ENCODE measurements at regions not wholly inside any gene's neighbourhood (a gene's known extent, or its start where the extent isn't known, plus 50 kb on each side); places are given as distances from the start of the nearest gene placed in this dataset.

DNA sequence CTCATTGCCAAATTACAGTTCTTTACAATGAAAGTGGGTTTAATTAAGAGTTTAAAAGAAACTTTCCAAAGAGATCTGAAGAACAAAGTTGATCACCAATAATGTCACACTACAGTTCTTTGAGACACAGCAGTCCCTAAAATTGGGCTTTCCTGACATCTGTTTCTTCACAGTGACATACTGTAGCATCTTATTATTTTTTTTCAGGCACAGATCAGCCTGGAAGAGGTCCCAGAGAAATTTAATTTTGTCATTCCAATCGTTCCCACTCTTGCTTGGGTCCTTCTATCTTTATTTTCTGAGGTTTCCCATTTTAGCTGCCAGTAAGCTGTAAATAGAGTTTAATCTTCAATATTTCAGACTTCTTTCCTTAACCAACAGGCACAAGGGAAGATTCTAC, 143.1 kb upstream of the FRMPD4 start:
- Histone ChIP-seq H3K36me3 (ENCODE audit: insufficient read depth, low read length) (no peaks in the 10 kb centered on the region), H3K27ac (ENCODE audit: low read length) (no peak overlapping the region), H3F3A (ENCODE audit: insufficient read depth, low read length, poor library complexity, severe bottlenecking) (no peaks in the 10 kb centered on the region), H3K9ac (ENCODE audit: low read length) (no peak overlapping the region), H3K4me3 (ENCODE audit: low read length) (no peak overlapping the region), H3K4me2 (ENCODE audit: low read length) (no peak overlapping the region), H4K20me1 (ENCODE audit: insufficient read depth) (no peaks in the 10 kb centered on the region), H3K79me2 (replicated peaks; ENCODE audit: insufficient read depth, low read length) (no peaks in the 10 kb centered on the region), H3K9me2 (ENCODE audit: insufficient read depth, low read length) (no peaks in the 10 kb centered on the region), H3K27me3 (ENCODE audit: insufficient read depth, low read depth, low read length) (no peaks in the 10 kb centered on the region), H2AFZ (ENCODE audit: low read depth, low read length) (no peak overlapping the region), H3K9me3 (ENCODE audit: low read length) (no peaks in the 10 kb centered on the region)
- TF ChIP-seq, protein P1, sequence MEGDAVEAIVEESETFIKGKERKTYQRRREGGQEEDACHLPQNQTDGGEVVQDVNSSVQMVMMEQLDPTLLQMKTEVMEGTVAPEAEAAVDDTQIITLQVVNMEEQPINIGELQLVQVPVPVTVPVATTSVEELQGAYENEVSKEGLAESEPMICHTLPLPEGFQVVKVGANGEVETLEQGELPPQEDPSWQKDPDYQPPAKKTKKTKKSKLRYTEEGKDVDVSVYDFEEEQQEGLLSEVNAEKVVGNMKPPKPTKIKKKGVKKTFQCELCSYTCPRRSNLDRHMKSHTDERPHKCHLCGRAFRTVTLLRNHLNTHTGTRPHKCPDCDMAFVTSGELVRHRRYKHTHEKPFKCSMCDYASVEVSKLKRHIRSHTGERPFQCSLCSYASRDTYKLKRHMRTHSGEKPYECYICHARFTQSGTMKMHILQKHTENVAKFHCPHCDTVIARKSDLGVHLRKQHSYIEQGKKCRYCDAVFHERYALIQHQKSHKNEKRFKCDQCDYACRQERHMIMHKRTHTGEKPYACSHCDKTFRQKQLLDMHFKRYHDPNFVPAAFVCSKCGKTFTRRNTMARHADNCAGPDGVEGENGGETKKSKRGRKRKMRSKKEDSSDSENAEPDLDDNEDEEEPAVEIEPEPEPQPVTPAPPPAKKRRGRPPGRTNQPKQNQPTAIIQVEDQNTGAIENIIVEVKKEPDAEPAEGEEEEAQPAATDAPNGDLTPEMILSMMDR (IDR thresholded peaks at IDR 0.05; ENCODE audit: poor library complexity, severe bottlenecking) = no peak
- TF ChIP-seq MXI1 (conservative IDR thresholded peaks at IDR 0.05; ENCODE audit: poor library complexity, severe bottlenecking) (no peak), SMC3 (conservative IDR thresholded peaks at IDR 0.05; ENCODE audit: poor library complexity) (no peak), EZH2 (IDR thresholded peaks at IDR 0.05; ENCODE audit: borderline replicate concordance, insufficient read depth, low read length, poor library complexity, severe bottlenecking) (no peak), TAF1 (IDR thresholded peaks at IDR 0.05; ENCODE audit: low read depth) (no peak), RAD21 (conservative IDR thresholded peaks at IDR 0.05) (no peak), EP300 (conservative IDR thresholded peaks at IDR 0.05; ENCODE audit: poor library complexity, severe bottlenecking) (no peak), POLR2AphosphoS5 (IDR thresholded peaks at IDR 0.05) (no peak)
- TF ChIP-seq, protein P2, sequence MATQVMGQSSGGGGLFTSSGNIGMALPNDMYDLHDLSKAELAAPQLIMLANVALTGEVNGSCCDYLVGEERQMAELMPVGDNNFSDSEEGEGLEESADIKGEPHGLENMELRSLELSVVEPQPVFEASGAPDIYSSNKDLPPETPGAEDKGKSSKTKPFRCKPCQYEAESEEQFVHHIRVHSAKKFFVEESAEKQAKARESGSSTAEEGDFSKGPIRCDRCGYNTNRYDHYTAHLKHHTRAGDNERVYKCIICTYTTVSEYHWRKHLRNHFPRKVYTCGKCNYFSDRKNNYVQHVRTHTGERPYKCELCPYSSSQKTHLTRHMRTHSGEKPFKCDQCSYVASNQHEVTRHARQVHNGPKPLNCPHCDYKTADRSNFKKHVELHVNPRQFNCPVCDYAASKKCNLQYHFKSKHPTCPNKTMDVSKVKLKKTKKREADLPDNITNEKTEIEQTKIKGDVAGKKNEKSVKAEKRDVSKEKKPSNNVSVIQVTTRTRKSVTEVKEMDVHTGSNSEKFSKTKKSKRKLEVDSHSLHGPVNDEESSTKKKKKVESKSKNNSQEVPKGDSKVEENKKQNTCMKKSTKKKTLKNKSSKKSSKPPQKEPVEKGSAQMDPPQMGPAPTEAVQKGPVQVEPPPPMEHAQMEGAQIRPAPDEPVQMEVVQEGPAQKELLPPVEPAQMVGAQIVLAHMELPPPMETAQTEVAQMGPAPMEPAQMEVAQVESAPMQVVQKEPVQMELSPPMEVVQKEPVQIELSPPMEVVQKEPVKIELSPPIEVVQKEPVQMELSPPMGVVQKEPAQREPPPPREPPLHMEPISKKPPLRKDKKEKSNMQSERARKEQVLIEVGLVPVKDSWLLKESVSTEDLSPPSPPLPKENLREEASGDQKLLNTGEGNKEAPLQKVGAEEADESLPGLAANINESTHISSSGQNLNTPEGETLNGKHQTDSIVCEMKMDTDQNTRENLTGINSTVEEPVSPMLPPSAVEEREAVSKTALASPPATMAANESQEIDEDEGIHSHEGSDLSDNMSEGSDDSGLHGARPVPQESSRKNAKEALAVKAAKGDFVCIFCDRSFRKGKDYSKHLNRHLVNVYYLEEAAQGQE (IDR thresholded peaks at IDR 0.05; ENCODE audit: borderline replicate concordance) = no peak

DNA sequence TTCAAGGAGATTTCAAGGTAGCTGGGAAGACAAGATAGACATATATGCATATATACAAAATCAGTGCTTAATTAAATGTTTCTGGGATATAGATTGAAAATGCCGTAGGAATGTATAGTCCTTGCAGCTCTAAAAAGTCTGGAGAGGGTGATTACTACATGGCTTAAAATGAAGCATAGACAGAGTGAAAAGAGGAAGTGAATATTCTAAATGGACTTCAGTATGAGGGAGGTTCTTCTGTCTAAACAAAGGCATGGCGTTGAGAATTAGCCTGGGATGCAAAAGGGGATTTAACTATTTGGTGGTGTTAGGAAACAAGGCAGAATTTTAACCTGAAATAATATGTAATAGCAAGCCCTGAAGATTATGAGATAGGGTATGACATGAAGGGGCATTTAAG, 141.5 kb upstream of the FRMPD4 start:
- H3K79me2 ChIP-seq (replicated peaks; ENCODE audit: insufficient read depth, low read length) = no peaks in the 10 kb centered on the region
- no peaks in the 10 kb centered on the region for H3F3A ChIP-seq (ENCODE audit: insufficient read depth, low read length, poor library complexity, severe bottlenecking)
- H3K9me2 ChIP-seq (ENCODE audit: insufficient read depth, low read length) = no peaks in the 10 kb centered on the region
- no peaks in the 10 kb centered on the region for H4K20me1 ChIP-seq (ENCODE audit: insufficient read depth)
- no peaks in the 10 kb centered on the region for H3K9me3 ChIP-seq (ENCODE audit: low read length)
- H3K9ac ChIP-seq (ENCODE audit: low read length) = no peak overlapping the region
- no peak overlapping the region for H3K4me3 ChIP-seq (ENCODE audit: low read length)
- no peak overlapping the region for H3K4me2 ChIP-seq (ENCODE audit: low read length)
- TF ChIP-seq EZH2 (IDR thresholded peaks at IDR 0.05; ENCODE audit: borderline replicate concordance, insufficient read depth, low read length, poor library complexity, severe bottlenecking) (no peak), MXI1 (conservative IDR thresholded peaks at IDR 0.05; ENCODE audit: poor library complexity, severe bottlenecking) (no peak), TAF1 (IDR thresholded peaks at IDR 0.05; ENCODE audit: low read depth) (no peak), RAD21 (conservative IDR thresholded peaks at IDR 0.05) (no peak), POLR2AphosphoS5 (IDR thresholded peaks at IDR 0.05) (no peak), SMC3 (conservative IDR thresholded peaks at IDR 0.05; ENCODE audit: poor library complexity) (no peak), EP300 (conservative IDR thresholded peaks at IDR 0.05; ENCODE audit: poor library complexity, severe bottlenecking) (no peak)
- TF ChIP-seq, protein P1 (IDR thresholded peaks at IDR 0.05; ENCODE audit: poor library complexity, severe bottlenecking) = no peak
- TF ChIP-seq, protein P2 (IDR thresholded peaks at IDR 0.05; ENCODE audit: borderline replicate concordance) = no peak
- no peaks in the 10 kb centered on the region for H3K27me3 ChIP-seq (ENCODE audit: insufficient read depth, low read depth, low read length)
- H3K36me3 ChIP-seq (ENCODE audit: insufficient read depth, low read length) = no peaks in the 10 kb centered on the region
- no peak overlapping the region for H2AFZ ChIP-seq (ENCODE audit: low read depth, low read length)
- H3K27ac ChIP-seq (ENCODE audit: low read length) = no peak overlapping the region

Measured in neural cell (in vitro differentiated cells).